DND-41 (cell line): ENCODE measurements at regions not wholly inside any gene's neighbourhood (a gene's known extent, or its start where the extent isn't known, plus 50 kb on each side); places are given as distances from the start of the nearest gene placed in this dataset.

Experiments used
- ATAC-seq: fragments of 200-7000 bp; cut with Tn5 transposase; 3 replicates; pipeline ENCODE4 v1.9.1; 2021; ENCODE audit warnings: low read depth; ENCODE audit not compliant: insufficient read depth
- DNase-seq: peaks from one replicate; pipeline ENCODE4 v3.0.0-alpha.2; 2020
- H2AFZ ChIP-seq: 2 replicates; pipeline ENCODE4 v1.6.0; 2012; ENCODE audit warnings: low read depth, low read length
- H3K27ac ChIP-seq: 2 replicates; pipeline ENCODE4 v1.5.1; 2012; ENCODE audit warnings: low read length, inconsistent platforms
- H3K27me3 ChIP-seq: fragments of 200-600 bp; sonication (generic); 2 replicates; pipeline ENCODE4 v1.6.0; 2012; ENCODE audit warnings: low read length, mild to moderate bottlenecking, inconsistent platforms; ENCODE audit not compliant: insufficient read depth, poor library complexity
- H3K36me3 ChIP-seq: 2 replicates; pipeline ENCODE4 v1.5.1; 2012; ENCODE audit warnings: low read length, inconsistent platforms; ENCODE audit not compliant: insufficient read depth
- H3K4me1 ChIP-seq: 2 replicates; pipeline ENCODE4 v1.5.1; 2012; ENCODE audit warnings: mild to moderate bottlenecking, low read length; ENCODE audit not compliant: insufficient read depth
- H3K4me2 ChIP-seq: 2 replicates; pipeline ENCODE4 v1.6.0; 2012; ENCODE audit warnings: mild to moderate bottlenecking, moderate library complexity, low read length, inconsistent platforms; ENCODE audit not compliant: insufficient read depth
- H3K4me3 ChIP-seq, 2 experiments: fragments of 200-600 bp in 1 of 2; shearing (Covaris generic) in 1 of 2; 2 replicates each; pipeline ENCODE4 v1.5.1; 2012 to 2016; ENCODE audit warnings: inconsistent platforms in 2 of 2, low read length in 2 of 2, mild to moderate bottlenecking in 2 of 2, low read depth in 1 of 2, moderate library complexity in 1 of 2
- H3K79me2 ChIP-seq: 2 replicates; pipeline ENCODE4 v1.6.0; 2012; ENCODE audit warnings: low read length, inconsistent platforms; ENCODE audit not compliant: insufficient read depth
- H3K9ac ChIP-seq: 2 replicates; pipeline ENCODE4 v1.6.0; 2012; ENCODE audit warnings: low read depth, mild to moderate bottlenecking, inconsistent platforms, low read length, moderate library complexity
- H3K9me3 ChIP-seq: 2 replicates; pipeline ENCODE4 v1.5.1; 2012; ENCODE audit warnings: low read length, moderate library complexity, mild to moderate bottlenecking, inconsistent platforms; ENCODE audit not compliant: insufficient read depth, severe bottlenecking
- H4K20me1 ChIP-seq: 2 replicates; pipeline ENCODE4 v1.6.0; 2012; ENCODE audit warnings: low read length; ENCODE audit not compliant: insufficient read depth
- EZH2 ChIP-seq: IDR thresholded peaks from 3 replicates; pipeline ENCODE4 v1.6.1; 2012; ENCODE audit warnings: borderline replicate concordance, low read depth, mild to moderate bottlenecking, moderate library complexity, low read length, inconsistent platforms; ENCODE audit not compliant: severe bottlenecking
- TF ChIP-seq, protein P1 (sequence below): IDR thresholded peaks from 2 replicates; pipeline ENCODE4 v1.5.1; 2012; ENCODE audit warnings: borderline replicate concordance, low read length, moderate library complexity, mild to moderate bottlenecking; ENCODE audit not compliant: poor library complexity, severe bottlenecking; ENCODE audit errors: extremely low read depth

DNA sequence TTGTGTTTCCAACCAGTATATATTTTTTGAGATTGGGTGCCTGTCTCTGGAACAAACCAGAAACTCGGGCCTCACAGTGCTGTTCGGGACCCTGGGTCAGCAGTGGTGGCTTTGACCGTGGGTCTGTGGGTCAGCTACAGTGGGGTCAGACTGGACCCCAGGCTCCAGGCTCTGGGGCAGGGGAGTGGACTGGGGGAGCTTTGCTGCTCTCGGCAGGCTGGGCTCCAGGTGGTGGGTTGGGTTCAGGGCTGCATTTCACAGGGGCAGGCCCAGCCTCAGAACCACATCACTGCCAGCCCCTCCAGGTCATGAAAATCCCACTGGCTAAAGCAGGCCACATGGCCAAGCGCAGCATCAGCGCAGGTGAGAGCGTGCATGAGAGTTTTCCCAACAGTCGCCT, 1279.3 kb downstream of the BRD1 start:
- Histone ChIP-seq H3K27me3 (no peaks in the 10 kb centered on the region), H2AFZ (no peak overlapping the region), H3K9me3 (no peaks in the 10 kb centered on the region), H4K20me1 (peaks cover 5% of the 10 kb centered on the region; the same call in 1 of the 2 replicates), H3K4me2 (no peak overlapping the region), H3K9ac (no peak overlapping the region), H3K27ac (no peak overlapping the region), H3K36me3 (no peaks in the 10 kb centered on the region), H3K4me3 (no peak overlapping the region), H3K4me1 (no peaks in the 10 kb centered on the region), H3K79me2 (no peaks in the 10 kb centered on the region)
- ATAC-seq, result no peak
- DNase-seq, result no peak
- TF ChIP-seq, protein P1, sequence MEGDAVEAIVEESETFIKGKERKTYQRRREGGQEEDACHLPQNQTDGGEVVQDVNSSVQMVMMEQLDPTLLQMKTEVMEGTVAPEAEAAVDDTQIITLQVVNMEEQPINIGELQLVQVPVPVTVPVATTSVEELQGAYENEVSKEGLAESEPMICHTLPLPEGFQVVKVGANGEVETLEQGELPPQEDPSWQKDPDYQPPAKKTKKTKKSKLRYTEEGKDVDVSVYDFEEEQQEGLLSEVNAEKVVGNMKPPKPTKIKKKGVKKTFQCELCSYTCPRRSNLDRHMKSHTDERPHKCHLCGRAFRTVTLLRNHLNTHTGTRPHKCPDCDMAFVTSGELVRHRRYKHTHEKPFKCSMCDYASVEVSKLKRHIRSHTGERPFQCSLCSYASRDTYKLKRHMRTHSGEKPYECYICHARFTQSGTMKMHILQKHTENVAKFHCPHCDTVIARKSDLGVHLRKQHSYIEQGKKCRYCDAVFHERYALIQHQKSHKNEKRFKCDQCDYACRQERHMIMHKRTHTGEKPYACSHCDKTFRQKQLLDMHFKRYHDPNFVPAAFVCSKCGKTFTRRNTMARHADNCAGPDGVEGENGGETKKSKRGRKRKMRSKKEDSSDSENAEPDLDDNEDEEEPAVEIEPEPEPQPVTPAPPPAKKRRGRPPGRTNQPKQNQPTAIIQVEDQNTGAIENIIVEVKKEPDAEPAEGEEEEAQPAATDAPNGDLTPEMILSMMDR, result no peak
- TF ChIP-seq EZH2, result no peak

DNA sequence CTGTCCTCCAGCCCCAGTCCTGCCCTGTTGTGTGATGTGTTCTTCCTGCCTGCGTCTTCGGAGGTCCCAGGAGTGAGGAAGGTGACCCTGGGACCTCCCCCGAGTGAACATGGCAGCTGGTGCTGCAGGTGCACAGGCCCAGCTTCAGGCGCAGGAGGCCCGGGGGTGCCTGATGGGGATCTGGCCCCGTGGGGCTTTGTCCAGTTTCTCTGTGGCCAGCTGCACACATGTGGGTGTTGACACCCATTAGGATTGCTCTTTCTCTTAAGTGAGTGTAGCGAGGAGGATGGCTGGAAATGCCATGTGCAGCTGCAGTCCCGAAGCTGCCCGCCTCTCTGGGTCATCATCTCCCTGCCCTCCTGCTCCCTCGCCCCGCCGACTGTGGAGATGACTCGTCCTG, 1279.7 kb downstream of the BRD1 start:
- ATAC-seq, result no peak
- Histone ChIP-seq H3K9ac (no peak overlapping the region), H3K9me3 (no peaks in the 10 kb centered on the region), H3K36me3 (no peaks in the 10 kb centered on the region), H3K4me3 (no peak overlapping the region), H2AFZ (no peak overlapping the region), H4K20me1 (peaks cover 5% of the 10 kb centered on the region; the same call in 1 of the 2 replicates), H3K27ac (no peak overlapping the region), H3K27me3 (no peaks in the 10 kb centered on the region), H3K4me1 (no peaks in the 10 kb centered on the region), H3K4me2 (no peak overlapping the region), H3K79me2 (no peaks in the 10 kb centered on the region)
- DNase-seq, result no peak
- TF ChIP-seq, protein P1, result no peak
- no peak for TF ChIP-seq EZH2

DNA sequence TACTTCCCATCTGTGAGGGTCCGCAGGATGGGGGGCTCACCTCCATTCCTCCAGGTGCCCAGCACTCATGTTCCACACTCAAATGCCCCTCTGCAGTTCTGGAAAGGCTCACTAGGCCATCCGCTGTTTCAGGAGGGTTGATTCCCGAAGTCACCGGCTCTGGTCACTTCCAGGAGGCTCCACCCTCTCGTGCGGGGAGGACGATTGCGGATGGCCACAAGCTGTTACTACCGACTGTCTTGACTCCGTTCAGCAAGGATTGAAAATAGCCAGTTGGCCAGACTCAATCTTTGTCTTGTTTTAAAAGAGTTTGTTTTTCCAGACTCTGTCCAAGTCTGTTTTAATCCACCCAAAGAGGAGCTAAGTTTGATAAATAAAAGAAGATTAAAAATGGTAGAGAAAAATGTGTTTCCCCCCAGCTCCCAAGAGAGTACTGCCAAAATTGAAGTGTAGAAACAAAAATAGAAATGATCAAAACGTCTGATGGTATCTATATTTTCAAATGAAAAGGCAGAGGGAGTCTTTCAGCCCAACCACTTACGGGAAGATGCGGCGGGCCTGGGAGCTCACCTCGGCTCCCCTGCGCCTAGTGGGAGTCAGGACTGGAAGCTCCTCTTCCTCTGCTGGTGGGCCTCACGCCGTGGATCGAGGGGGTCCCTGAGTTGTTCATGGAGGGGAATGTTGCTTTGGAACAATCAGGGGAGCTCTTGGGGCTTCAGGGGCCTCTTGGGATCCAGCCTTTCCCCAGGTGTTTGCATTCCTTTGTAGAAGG, 1280.8 kb downstream of the BRD1 start:
- Histone ChIP-seq H3K79me2 (no peaks in the 10 kb centered on the region), H3K4me2 (no peak overlapping the region), H3K9me3 (no peaks in the 10 kb centered on the region), H3K9ac (no peak overlapping the region), H4K20me1 (peaks cover 5% of the 10 kb centered on the region; the same call in 1 of the 2 replicates), H3K4me3 (no peak overlapping the region), H3K4me1 (no peaks in the 10 kb centered on the region), H3K27ac (no peak overlapping the region), H2AFZ (no peak overlapping the region), H3K36me3 (no peaks in the 10 kb centered on the region), H3K27me3 (no peaks in the 10 kb centered on the region)
- DNase-seq (no peak), ATAC-seq (no peak)
- TF ChIP-seq EZH2, result no peak
- TF ChIP-seq, protein P1, result no peak
